ENCODE measurements at regions not wholly inside any gene's neighbourhood (a gene's known extent, or its start where the extent isn't known, plus 50 kb on each side); places are given as distances from the start of the nearest gene placed in this dataset.

- no peak for DNase-seq (ENCODE audit: low read depth)
These were observed 222.0 kb upstream of the CDH13 start for GRCh38 chr16:82404586-82405315.

GRCh38 chr16:82402665-82403218 is 224.0 kb upstream of the CDH13 start:
- DNase-seq (ENCODE audit: low read depth): no peak

GRCh38 chr16:82400046-82400445 is 226.7 kb upstream of the CDH13 start:
- DNase-seq (ENCODE audit: low read depth): no peak

- no peak for DNase-seq (ENCODE audit: low read depth)
These were observed 226.5 kb upstream of the MPHOSPH6 start for GRCh38 chr16:82396509-82396908.

GRCh38 chr16:82395212-82395611 is 225.2 kb upstream of the MPHOSPH6 start:
- DNase-seq (ENCODE audit: low read depth): no peak

- DNase-seq (ENCODE audit: low read depth): no peak
These were observed 221.7 kb upstream of the MPHOSPH6 start for GRCh38 chr16:82391690-82392089.

GRCh38 chr16:82389956-82390650 is 220.1 kb upstream of the MPHOSPH6 start:
- no peak for DNase-seq (ENCODE audit: low read depth)

- no peak for DNase-seq (ENCODE audit: low read depth)
These were observed 216.7 kb upstream of the MPHOSPH6 start for GRCh38 chr16:82386761-82387160.

GRCh38 chr16:82384949-82385348 is 214.9 kb upstream of the MPHOSPH6 start:
- no peak for DNase-seq (ENCODE audit: low read depth)

- DNase-seq (ENCODE audit: low read depth): no peak
These were observed 214.0 kb upstream of the MPHOSPH6 start for GRCh38 chr16:82384017-82384416.

GRCh38 chr16:82382521-82382920 is 212.5 kb upstream of the MPHOSPH6 start:
- no peak for DNase-seq (ENCODE audit: low read depth)

- no peak for DNase-seq (ENCODE audit: low read depth)
These were observed 209.5 kb upstream of the MPHOSPH6 start for GRCh38 chr16:82379551-82379950.

GRCh38 chr16:82373976-82374375 is 204.0 kb upstream of the MPHOSPH6 start:
- DNase-seq (ENCODE audit: low read depth): no peak

- DNase-seq (ENCODE audit: low read depth): no peak
These were observed 200.3 kb upstream of the MPHOSPH6 start for GRCh38 chr16:82370282-82370681.

GRCh38 chr16:82368041-82368440 is 198.0 kb upstream of the MPHOSPH6 start:
- no peak for DNase-seq (ENCODE audit: low read depth)

GRCh38 chr16:82366462-82366861 is 196.4 kb upstream of the MPHOSPH6 start:
- DNase-seq (ENCODE audit: low read depth): no peak

GRCh38 chr16:82364690-82365089 is 194.7 kb upstream of the MPHOSPH6 start:
- no peak for DNase-seq (ENCODE audit: low read depth)

GRCh38 chr16:82363026-82363816 is 193.2 kb upstream of the MPHOSPH6 start:
- DNase-seq (ENCODE audit: low read depth): no peak

- no peak for DNase-seq (ENCODE audit: low read depth)
These were observed 191.9 kb upstream of the MPHOSPH6 start for GRCh38 chr16:82361885-82362284.

- DNase-seq (ENCODE audit: low read depth): no peak
These were observed 190.2 kb upstream of the MPHOSPH6 start for GRCh38 chr16:82360024-82360783.

- no peak for DNase-seq (ENCODE audit: low read depth)
These were observed 188.7 kb upstream of the MPHOSPH6 start for GRCh38 chr16:82358606-82359221.
